HG02885 (cell line): ENCODE measurements at regions not wholly inside any gene's neighbourhood (a gene's known extent, or its start where the extent isn't known, plus 50 kb on each side); places are given as distances from the start of the nearest gene placed in this dataset.

Experiments
- ATAC-seq: cut with Tn5 transposase; IDR thresholded peaks from one replicate; pipeline ENCODE4 v1.9.1; 2021; ENCODE audit warnings: mild to moderate bottlenecking; ENCODE audit not compliant: unreplicated experiment, poor library complexity

- no peak for ATAC-seq
Measured at GRCh38 chr4:144300616-144301015, 160.1 kb upstream of the GYPA start.

- no peak for ATAC-seq
Measured at GRCh38 chr4:144302704-144303536, 162.4 kb upstream of the GYPA start.

DNA sequence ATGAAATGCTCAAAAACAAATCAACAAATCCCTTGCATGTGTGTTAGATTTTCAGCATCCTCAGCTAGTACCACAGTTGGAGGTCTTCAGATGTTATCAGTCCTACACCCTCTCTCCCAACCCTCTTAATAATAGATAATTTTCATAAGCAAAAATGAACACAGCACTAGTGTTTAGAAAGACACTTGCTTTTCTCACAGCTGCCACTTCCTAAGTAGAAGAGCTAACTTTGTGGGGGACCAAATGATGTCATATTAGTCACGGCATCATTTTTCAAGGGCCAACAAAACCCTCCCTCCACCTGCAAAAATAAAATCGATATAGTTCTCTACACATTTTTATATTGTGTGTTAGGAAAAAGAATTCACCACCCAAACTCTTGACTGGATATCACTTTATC lies 163.5 kb upstream of the GYPA start:
- ATAC-seq: no peak

DNA sequence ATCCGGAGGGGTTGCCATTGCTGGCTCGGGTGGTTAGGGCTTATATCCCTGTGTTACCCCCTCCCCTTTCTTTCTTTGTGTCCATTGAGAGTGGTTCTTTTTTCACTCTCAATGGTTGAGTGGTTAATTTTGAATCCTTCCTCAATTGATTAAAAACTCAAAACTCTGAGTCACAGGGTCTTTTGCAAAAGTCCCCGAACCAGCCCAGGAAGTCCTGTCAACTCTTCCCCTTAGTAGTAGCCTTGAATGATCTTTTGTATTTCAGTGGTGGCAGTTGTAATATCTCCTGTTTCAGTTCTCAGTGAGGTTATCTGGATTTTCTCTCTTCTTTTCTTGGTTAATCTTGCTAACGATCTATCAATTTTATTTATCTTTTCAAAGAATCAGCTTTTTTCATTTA lies 170.0 kb upstream of the GYPA start:
- ATAC-seq: no peak

DNA sequence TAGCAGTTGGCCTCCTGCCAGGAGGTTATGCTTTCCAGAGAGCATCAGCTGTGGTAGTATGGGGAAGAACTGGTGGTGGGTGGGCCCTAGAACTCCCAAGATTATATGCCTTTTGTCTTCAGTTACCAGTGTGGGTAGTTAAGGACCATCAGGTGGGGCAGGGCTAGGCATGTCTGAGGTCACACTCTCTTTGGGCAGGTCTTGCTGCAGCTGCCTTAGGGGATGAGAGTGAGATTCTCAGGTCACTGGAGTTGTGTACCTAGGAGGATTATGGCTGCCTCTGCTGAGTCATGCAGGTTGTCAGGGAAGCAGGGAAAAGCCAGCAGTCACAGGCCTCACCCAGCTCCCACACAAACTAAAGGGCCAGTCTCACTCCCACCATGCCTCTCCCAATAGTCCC lies 172.9 kb upstream of the GYPA start:
- no peak for ATAC-seq

DNA sequence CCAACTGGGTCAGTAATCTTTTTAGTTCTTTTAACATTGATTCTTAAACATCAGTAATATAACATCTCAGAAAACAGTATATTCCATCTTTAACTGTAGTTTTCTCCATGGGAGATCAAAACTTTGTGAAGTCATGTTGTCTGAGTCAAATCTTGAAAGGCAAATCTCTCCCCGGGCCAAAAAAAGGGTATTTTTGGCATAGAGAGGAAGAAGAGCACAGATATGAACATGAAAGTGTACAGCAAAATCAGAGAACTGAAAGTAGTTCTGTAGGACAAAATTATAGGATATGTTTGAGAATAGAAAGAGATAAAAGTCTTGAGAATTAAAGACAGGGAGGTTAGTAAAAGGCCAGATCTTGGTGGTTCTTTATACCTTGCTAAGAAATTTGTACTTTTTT lies 176.4 kb upstream of the GYPA start:
- ATAC-seq: peak; percentile 85

GRCh38 chr4:144318797-144319196 lies 178.3 kb upstream of the GYPA start:
- ATAC-seq: no peak

GRCh38 chr4:144336633-144337032 lies 196.1 kb upstream of the GYPA start:
- ATAC-seq: no peak

- ATAC-seq: peak; percentile 78
Measured at GRCh38 chr4:144338148-144338547, 197.6 kb upstream of the GYPA start.

- ATAC-seq: no peak
Measured at GRCh38 chr4:144338834-144339233, 198.3 kb upstream of the GYPA start.

DNA sequence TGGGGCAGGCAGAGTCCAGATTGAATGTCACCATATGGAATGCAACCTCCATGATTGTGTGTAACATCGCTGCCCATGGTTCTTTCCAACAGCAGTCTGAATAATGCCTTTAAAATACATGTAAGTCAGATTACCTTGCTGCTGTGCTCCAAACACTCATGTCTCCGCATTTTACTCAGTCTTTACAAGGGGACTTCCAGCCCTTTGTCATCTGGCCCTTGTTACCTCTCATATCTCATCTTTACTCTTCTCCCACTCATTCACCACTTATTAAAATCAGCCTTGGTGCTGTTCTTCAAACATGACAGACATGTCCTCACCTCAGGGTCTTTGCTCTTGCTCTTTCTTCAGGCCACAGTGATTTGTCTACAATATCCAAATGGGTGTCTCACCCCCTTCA lies 200.4 kb upstream of the GYPA start:
- ATAC-seq: peak; percentile 43

GRCh38 chr4:144342949-144343760 lies 202.6 kb upstream of the GYPA start:
- ATAC-seq: peak; percentile 83

- ATAC-seq: no peak
Measured at GRCh38 chr4:144347121-144347520, 206.6 kb upstream of the GYPA start.

DNA sequence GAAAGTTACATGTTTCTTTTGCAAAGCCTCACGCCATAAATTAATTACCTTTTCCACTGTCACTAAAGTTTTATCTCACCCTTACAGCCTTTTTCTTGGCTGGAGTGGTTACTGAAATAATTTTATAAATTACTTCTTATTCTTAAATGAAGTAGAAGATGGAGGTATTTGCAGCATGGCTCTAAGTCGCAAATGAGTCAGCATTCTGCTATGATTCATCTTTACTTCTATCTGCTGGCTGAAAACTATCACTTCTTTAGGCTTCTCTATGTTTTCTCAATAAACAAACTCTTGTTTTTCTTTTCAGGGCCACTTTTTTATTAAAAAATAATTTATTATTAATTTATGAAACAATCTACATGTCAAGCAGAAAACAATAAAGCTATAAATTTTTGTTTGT lies 210.2 kb upstream of the GYPA start:
- ATAC-seq: no peak

DNA sequence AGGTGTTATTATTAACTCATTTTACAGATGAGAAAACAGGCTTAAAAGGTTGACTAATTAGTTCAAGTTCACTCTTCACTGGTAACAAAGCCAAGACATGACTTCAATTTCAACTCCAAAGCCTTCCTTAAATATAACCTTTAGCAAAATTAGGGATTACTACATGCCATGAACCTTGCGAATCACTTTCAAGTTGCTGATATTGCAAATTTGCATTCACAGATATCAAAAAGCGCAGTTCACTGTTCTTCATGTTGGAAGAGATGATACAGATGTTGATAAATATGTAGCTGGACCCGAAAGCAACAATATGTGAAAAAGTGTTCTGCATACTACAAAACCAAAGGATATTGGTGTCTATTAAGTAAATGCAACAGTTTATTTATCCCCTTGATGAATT lies 210.8 kb upstream of the GYPA start:
- no peak for ATAC-seq

DNA sequence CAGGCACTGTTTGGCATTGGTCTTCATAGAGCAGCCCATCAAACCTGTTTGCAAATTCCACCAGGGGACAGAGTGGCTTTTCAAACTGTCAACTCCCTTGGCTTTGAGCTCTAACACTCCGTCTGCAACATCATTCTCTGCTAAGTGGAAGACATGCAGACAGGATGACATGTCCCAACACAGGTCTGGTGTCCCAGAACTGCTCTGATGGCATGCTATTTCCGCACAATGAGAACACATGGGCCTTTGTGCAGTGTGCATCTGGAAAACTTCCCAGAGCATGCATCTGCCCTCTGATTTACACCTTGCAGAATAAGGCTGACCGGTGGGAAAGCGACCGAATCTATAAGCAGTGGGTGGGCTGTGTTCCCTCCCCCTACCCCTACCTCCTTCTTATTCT lies 212.8 kb upstream of the GYPA start:
- no peak for ATAC-seq

- ATAC-seq: peak; percentile 99
Measured at GRCh38 chr4:144355811-144356757, 215.6 kb upstream of the GYPA start.

DNA sequence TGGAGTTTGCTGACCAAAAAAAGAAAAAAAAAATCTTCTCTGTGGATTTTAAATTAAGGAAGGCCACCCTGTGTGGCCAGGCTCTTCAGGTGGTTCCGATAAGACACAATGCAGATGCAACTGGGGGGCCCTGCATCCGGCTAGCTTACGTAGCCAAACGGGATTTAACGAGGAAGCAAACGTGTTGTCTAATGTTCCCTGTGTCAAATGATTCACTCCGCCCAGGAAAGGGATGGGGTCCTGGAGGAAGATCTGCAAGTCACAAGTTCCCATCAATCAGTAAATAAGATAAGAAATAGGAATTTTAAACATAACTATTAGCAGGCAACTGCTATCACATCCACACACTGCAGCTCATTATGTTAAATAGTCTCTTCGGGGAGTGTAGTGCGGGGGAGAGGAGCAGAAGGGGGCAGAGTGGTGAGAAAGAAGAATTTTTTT lies 216.4 kb upstream of the GYPA start:
- ATAC-seq: no peak

- ATAC-seq: peak; percentile 31
Measured at GRCh38 chr4:144357975-144358374, 217.5 kb upstream of the GYPA start.

GRCh38 chr4:144360146-144360793 lies 219.8 kb upstream of the GYPA start:
- ATAC-seq: no peak
